IMR-90 (cell line): ENCODE measurements at regions not wholly inside any gene's neighbourhood (a gene's known extent, or its start where the extent isn't known, plus 50 kb on each side); places are given as distances from the start of the nearest gene placed in this dataset.

Experiments
- ATAC-seq: fragments of 200-7000 bp; cut with Tn5 transposase; 2 replicates; pipeline ENCODE4 v1.9.1; 2020; ENCODE audit warnings: low read depth, mild to moderate bottlenecking, moderate library complexity
- BruUV-seq: library from RNA; stranded (reverse); fragments of 400-500 nt; replicated peaks from 2 replicates; lab custom pipeline; 2021; lab: Mats Ljungman, UMichigan
- CTCF ChIA-PET: fragments of 300-600 bp; formaldehyde crosslinking; extraction: SDS; loops from one replicate; lab custom pipeline; 2021; ENCODE audit warnings: antibody characterized with exemption; lab: Yijun Ruan, JAX
- POLR2A ChIA-PET: fragments of 300-600 bp; sonication (Branson Sonifier 250); formaldehyde crosslinking; loops from one replicate; lab custom pipeline; 2022; ENCODE audit warnings: antibody characterized with exemption; ENCODE audit not compliant: unreplicated experiment; lab: Charles Lee
- DNase-seq: peaks from one replicate; pipeline ENCODE4 v3.0.0; 2013
- H2AFZ ChIP-seq: replicated peaks from 2 replicates; pipeline ENCODE3; 2013; ENCODE audit warnings: low read length, mild to moderate bottlenecking; ENCODE audit not compliant: poor library complexity
- H2AK5ac ChIP-seq: 2 replicates; pipeline ENCODE4 v1.6.1; 2013; ENCODE audit warnings: low read depth, low read length, inconsistent platforms
- H2AK9ac ChIP-seq: replicated peaks from 2 replicates; pipeline ENCODE3; 2013; ENCODE audit warnings: mild to moderate bottlenecking, low read depth, low read length, moderate library complexity; ENCODE audit not compliant: poor library complexity
- H2BK120ac ChIP-seq: 2 replicates; pipeline ENCODE4 v1.6.1; 2013; ENCODE audit warnings: low read depth, low read length, inconsistent platforms
- H2BK15ac ChIP-seq: 3 replicates; pipeline ENCODE4 v1.6.1; 2013; ENCODE audit warnings: low read depth, low read length, inconsistent platforms
- H2BK20ac ChIP-seq: 2 replicates; pipeline ENCODE4 v1.6.1; 2013; ENCODE audit warnings: low read depth, mild to moderate bottlenecking, inconsistent platforms, low read length, moderate library complexity
- H2BK5ac ChIP-seq: 2 replicates; pipeline ENCODE4 v1.6.1; 2013; ENCODE audit warnings: mild to moderate bottlenecking, low read depth, low read length, inconsistent platforms; ENCODE audit not compliant: poor library complexity, severe bottlenecking
- H3K14ac ChIP-seq: replicated peaks from 2 replicates; pipeline ENCODE4 v1.6.1; 2013; ENCODE audit warnings: low read depth, low read length, inconsistent platforms
- H3K18ac ChIP-seq: 2 replicates; pipeline ENCODE4 v1.6.1; 2013; ENCODE audit warnings: low read depth, low read length, control low read depth
- H3K23ac ChIP-seq: 2 replicates; pipeline ENCODE4 v1.6.1; 2013; ENCODE audit warnings: low read depth, low read length, inconsistent platforms
- H3K27ac ChIP-seq: 2 replicates; pipeline ENCODE4 v1.5.1; 2013; ENCODE audit warnings: mild to moderate bottlenecking, control low read depth, low read length; ENCODE audit not compliant: insufficient read depth
- H3K27me3 ChIP-seq: 2 replicates; pipeline ENCODE4 v1.6.1; 2013; ENCODE audit warnings: low read length; ENCODE audit not compliant: control insufficient read depth, insufficient read depth
- H3K36me3 ChIP-seq: 2 replicates; pipeline ENCODE4 v1.6.1; 2013; ENCODE audit warnings: low read length, mixed read lengths; ENCODE audit not compliant: control insufficient read depth, insufficient read depth
- H3K4ac ChIP-seq: 2 replicates; pipeline ENCODE4 v1.6.1; 2013; ENCODE audit warnings: low read depth, low read length, inconsistent platforms
- H3K4me1 ChIP-seq: 2 replicates; pipeline ENCODE4 v1.6.1; 2013; ENCODE audit warnings: low read length, mixed read lengths; ENCODE audit not compliant: control insufficient read depth, insufficient read depth
- H3K4me2 ChIP-seq: 2 replicates; pipeline ENCODE4 v1.6.1; 2013; ENCODE audit warnings: low read depth, mild to moderate bottlenecking, control low read depth, low read length, moderate library complexity
- H3K4me3 ChIP-seq: 2 replicates; pipeline ENCODE4 v1.5.1; 2013; ENCODE audit warnings: low read depth, mild to moderate bottlenecking, control low read depth, low read length, moderate library complexity; ENCODE audit not compliant: insufficient read depth
- H3K56ac ChIP-seq: 2 replicates; pipeline ENCODE4 v1.6.1; 2013; ENCODE audit warnings: low read length, inconsistent platforms; ENCODE audit not compliant: insufficient read depth; ENCODE audit errors: extremely low read depth
- H3K79me1 ChIP-seq, 2 experiments: 2 replicates each; pipeline ENCODE4 v1.6.1; 2013; ENCODE audit warnings: low read length in 2 of 2, inconsistent platforms in 1 of 2, low read depth in 1 of 2
- H3K9ac ChIP-seq: 2 replicates; pipeline ENCODE4 v1.6.1; 2013; ENCODE audit warnings: low read depth, low read length, control low read depth
- H3K9me1 ChIP-seq: 2 replicates; pipeline ENCODE4 v1.6.1; 2013; ENCODE audit warnings: low read length, inconsistent platforms; ENCODE audit not compliant: insufficient read depth
- H3K9me3 ChIP-seq: 2 replicates; pipeline ENCODE4 v1.6.1; 2013; ENCODE audit warnings: low read length; ENCODE audit not compliant: control insufficient read depth, insufficient read depth
- H4K20me1 ChIP-seq: 2 replicates; pipeline ENCODE4 v1.6.1; 2013; ENCODE audit warnings: low read length, inconsistent platforms; ENCODE audit not compliant: insufficient read depth
- H4K5ac ChIP-seq: 2 replicates; pipeline ENCODE4 v1.6.1; 2013; ENCODE audit warnings: mild to moderate bottlenecking, low read depth, low read length, control low read depth
- H4K8ac ChIP-seq, 2 experiments: 2 replicates each; pipeline ENCODE4 v1.6.1; 2013; ENCODE audit warnings: low read depth in 2 of 2, low read length in 2 of 2, control low read depth in 1 of 2, inconsistent platforms in 1 of 2
- H4K91ac ChIP-seq: 2 replicates; pipeline ENCODE4 v1.6.1; 2013; ENCODE audit warnings: low read depth, low read length, inconsistent platforms; ENCODE audit not compliant: insufficient read depth
- BHLHE40 ChIP-seq: fragments of 150-350 bp; IDR thresholded peaks from 2 replicates; pipeline ENCODE4 v1.6.1; 2016; ENCODE audit warnings: mild to moderate bottlenecking, low read depth, low read length
- CEBPB ChIP-seq: IDR thresholded peaks from 2 replicates; pipeline ENCODE4 v1.6.1; 2012; ENCODE audit warnings: low read depth, low read length, improper control_type of control experiment
- FOS ChIP-seq: fragments of 150-350 bp; IDR thresholded peaks from 2 replicates; pipeline ENCODE4 v1.6.1; 2016; ENCODE audit warnings: low read depth, low read length
- MXI1 ChIP-seq: IDR thresholded peaks from 2 replicates; pipeline ENCODE4 v1.6.1; 2012; ENCODE audit warnings: low read depth, mild to moderate bottlenecking, low read length, moderate library complexity, borderline replicate concordance
- POLR2A ChIP-seq: IDR thresholded peaks from 2 replicates; pipeline ENCODE4 v1.6.1; 2012; ENCODE audit warnings: mild to moderate bottlenecking, low read depth, low read length
- RAD21 ChIP-seq: IDR thresholded peaks from 2 replicates; pipeline ENCODE4 v1.6.1; 2012; ENCODE audit warnings: low read length, improper control_type of control experiment
- RCOR1 ChIP-seq: IDR thresholded peaks from 2 replicates; pipeline ENCODE4 v1.6.1; 2012; ENCODE audit warnings: mild to moderate bottlenecking, low read length, improper control_type of control experiment; ENCODE audit not compliant: insufficient replicate concordance
- WGBS, 2 experiments: methylation state at CpG; one replicate each; pipeline versions ENCODE4 v1.1.5 to v1.1.7; 2013; ENCODE audit warnings: missing lambda C conversion rate in 2 of 2; ENCODE audit not compliant: insufficient read length in 1 of 2; ENCODE audit errors: extremely low coverage in 2 of 2; 5-methylcytosine and 5-hydroxymethylcytosine counted together
- dilution Hi-C: fragments of 300-500 bp; cut with HindIII; formaldehyde crosslinking; loops from one replicate; pipeline ENCODE4 v1.14.3; 2018; ENCODE audit warnings: low sequenced_read_pairs; ENCODE audit not compliant: unreplicated experiment
- in situ Hi-C: fragments of 300-500 bp; cut with MboI; formaldehyde crosslinking; loops from 3 replicates; pipeline ENCODE4 v1.14.3; 2019; ENCODE audit warnings: low sequenced_read_pairs, inconsistent platforms, mixed read lengths
- intact Hi-C: fragments of 100-400 bp; cut with micrococcal nuclease; formaldehyde crosslinking; loops from 2 replicates; pipeline ENCODE4 v1.10.0; 2022
- TF ChIP-seq, protein P1 (sequence below): fragments of 150-350 bp; IDR thresholded peaks from 2 replicates; pipeline ENCODE4 v1.6.1; 2017; ENCODE audit warnings: mild to moderate bottlenecking, antibody characterized with exemption, low read length, low read depth

DNA sequence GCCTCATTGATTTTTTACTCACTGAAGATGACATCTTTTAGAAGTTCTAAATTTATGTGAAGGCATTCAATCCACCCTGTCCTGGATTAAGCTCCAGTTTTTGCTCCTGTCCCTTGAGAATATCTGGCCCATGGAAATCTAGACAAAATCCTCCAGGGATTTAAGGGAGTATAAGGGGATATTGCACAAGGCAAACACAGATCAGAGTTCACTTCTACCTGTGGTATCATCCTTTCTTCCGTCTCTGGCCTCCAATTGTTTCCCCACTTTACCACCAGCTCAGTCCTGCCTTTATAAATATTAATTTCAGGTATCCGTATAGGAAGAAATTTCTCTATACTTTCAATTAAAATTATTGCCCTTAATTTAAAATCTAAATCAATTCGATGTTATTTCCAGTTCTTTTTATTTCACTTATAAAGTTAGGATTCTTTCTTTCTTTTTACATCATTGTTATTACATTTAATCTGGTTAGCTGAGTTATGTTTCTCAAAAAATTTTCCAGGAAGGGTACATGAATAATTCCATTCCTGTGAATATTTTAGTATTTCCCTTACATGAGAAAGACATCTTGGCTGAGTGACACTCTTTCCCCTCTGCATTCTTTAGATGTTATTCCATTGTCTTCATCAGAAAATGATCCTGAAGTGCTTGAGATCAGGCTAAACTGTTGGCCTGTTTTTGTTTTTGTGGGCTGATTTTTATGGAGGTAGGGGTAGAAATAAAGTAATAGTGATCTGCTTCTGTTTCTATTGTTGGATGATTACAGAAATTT is 194.3 kb upstream of the MAP3K1 start:
- Histone ChIP-seq H3K14ac (peak overlapping the region; percentile 77; the same call in 1 of the 2 replicates), H2AK5ac (0 out of 2 replicates have a peak overlapping the region, but pooled peaks have one; percentile 43), H3K27ac (no peak overlapping the region), H2BK15ac (peak overlapping the region; percentile 86; the same call in 2 of the 3 replicates), H3K79me1 (no peaks in the 10 kb centered on the region), H3K56ac (no peak overlapping the region; the same call in 1 of the 2 replicates), H3K9ac (no peak overlapping the region), H3K27me3 (no peaks in the 10 kb centered on the region), H3K4ac (peak overlapping the region; percentile 77; the same call in 1 of the 2 replicates), H3K36me3 (no peaks in the 10 kb centered on the region), H3K4me2 (peak overlapping the region; percentile 17; the same call in 1 of the 2 replicates), H4K91ac (peak overlapping the region; percentile 17; the same call in 1 of the 2 replicates), H3K9me1 (peaks cover 2% of the 10 kb centered on the region), H2BK120ac (peak overlapping the region; percentile 91), H3K9me3 (peaks cover 13% of the 10 kb centered on the region), H4K20me1 (no peaks in the 10 kb centered on the region), H3K4me3 (no peak overlapping the region), H2AFZ (no peak overlapping the region), H4K8ac (peak overlapping the region in 1 of 2 experiments; percentile 60; a peak in 1 of 4 replicates), H2BK20ac (peak overlapping the region; percentile 96), H3K4me1 (peaks cover 6% of the 10 kb centered on the region), H2AK9ac (no peak overlapping the region), H2BK5ac (peak overlapping the region; percentile 75), H4K5ac (no peak overlapping the region), H3K23ac (peak overlapping the region; percentile 82; the same call in 1 of the 2 replicates), H3K18ac (peak overlapping the region; percentile 82; the same call in 1 of the 2 replicates)
- CTCF ChIA-PET: interaction anchor here (1.4 kb wide), 1 partner anchor 14 kb away, joined by 3 read pairs; no protein-coding TSS in a partner anchor
- no CpG with 5 or more reads among the region's 3 CpGs for WGBS, 2 experiments
- no peak for ATAC-seq
- dilution Hi-C loops: no loop called here
- no peak for TF ChIP-seq RAD21
- no peak for TF ChIP-seq FOS
- TF ChIP-seq POLR2A: no peak
- TF ChIP-seq MXI1: no peak
- TF ChIP-seq, protein P1, sequence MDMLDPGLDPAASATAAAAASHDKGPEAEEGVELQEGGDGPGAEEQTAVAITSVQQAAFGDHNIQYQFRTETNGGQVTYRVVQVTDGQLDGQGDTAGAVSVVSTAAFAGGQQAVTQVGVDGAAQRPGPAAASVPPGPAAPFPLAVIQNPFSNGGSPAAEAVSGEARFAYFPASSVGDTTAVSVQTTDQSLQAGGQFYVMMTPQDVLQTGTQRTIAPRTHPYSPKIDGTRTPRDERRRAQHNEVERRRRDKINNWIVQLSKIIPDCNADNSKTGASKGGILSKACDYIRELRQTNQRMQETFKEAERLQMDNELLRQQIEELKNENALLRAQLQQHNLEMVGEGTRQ: no peak
- TF ChIP-seq BHLHE40: no peak
- no peak for TF ChIP-seq RCOR1
- TF ChIP-seq CEBPB: no peak
- intact Hi-C loops: no loop called here
- in situ Hi-C loops: no loop called here
- DNase-seq: peak; percentile 49
- POLR2A ChIA-PET: no interaction called here
- BruUV-seq: no TSS peak
